ENCODE measurements at regions not wholly inside any gene's neighbourhood (a gene's known extent, or its start where the extent isn't known, plus 50 kb on each side); places are given as distances from the start of the nearest gene placed in this dataset.

GRCh38 chr5:174172152-174172551 is 126.6 kb downstream of the NSG2 start:
- TF ChIP-seq EGR1 (IDR thresholded peaks at IDR 0.05; ENCODE audit: low read depth): no peak
- TF ChIP-seq YY1 (IDR thresholded peaks at IDR 0.05; ENCODE audit: extremely low read depth, insufficient replicate concordance, low read depth, low read length): no peak
- no peak for TF ChIP-seq CEBPB (IDR thresholded peaks at IDR 0.05; ENCODE audit: low read depth)
- TF ChIP-seq RAD21 (IDR thresholded peaks at IDR 0.05; ENCODE audit: low read depth): no peak
- TF ChIP-seq TCF7L2 (IDR thresholded peaks at IDR 0.05; ENCODE audit: borderline replicate concordance, extremely low read depth, insufficient read depth, insufficient read length): no peak
- no peak for TF ChIP-seq ZNF274 (IDR thresholded peaks at IDR 0.05; ENCODE audit: low read depth, low read length)
- TF ChIP-seq MAX (IDR thresholded peaks at IDR 0.05): no peak
- TF ChIP-seq EZH2phosphoT487 (IDR thresholded peaks at IDR 0.05; ENCODE audit: borderline replicate concordance): no peak
- no peak for TF ChIP-seq ATF3 (IDR thresholded peaks at IDR 0.05)
- no peak overlapping the region for H3K9ac ChIP-seq (ENCODE audit: low read length)
- ATAC-seq (no peak), DNase-seq (ENCODE audit: low read depth, low spot score) (no peak)
- BruUV-seq (replicated peaks): no TSS peak
- ChIA-PET CTCF (no interaction called here), RAD21 (ENCODE audit: low non-redundant PET in 1 of 2, low total read pairs in 2 of 2, uncharacterized antibody in 2 of 2, unreplicated experiment in 2 of 2) (no interaction called here), POLR2A (no interaction called here)
- no peaks in the 10 kb centered on the region for H3K4me1 ChIP-seq (ENCODE audit: control insufficient read depth in 1 of 2, insufficient read depth in 2 of 2, low read length in 2 of 2)
- no peaks in the 10 kb centered on the region for H4K20me1 ChIP-seq (ENCODE audit: insufficient read depth)
- H3K79me2 ChIP-seq (ENCODE audit: insufficient read depth, low read length): no peaks in the 10 kb centered on the region
- intact Hi-C loops (cut with micrococcal nuclease): no loop called here
- H3K9me3 ChIP-seq (ENCODE audit: control insufficient read depth in 1 of 2, insufficient read depth in 1 of 2, low read depth in 1 of 2, low read length in 2 of 2): no peaks in the 10 kb centered on the region
- H3K4me2 ChIP-seq (ENCODE audit: low read length): no peak overlapping the region
- H2AFZ ChIP-seq (ENCODE audit: low read depth, low read length, poor library complexity, severe bottlenecking): no peak overlapping the region
- no peak overlapping the region for H3K27ac ChIP-seq (ENCODE audit: low read depth, low read length)
- H3K27me3 ChIP-seq (ENCODE audit: insufficient read depth, low read length): peaks cover 3% of the 10 kb centered on the region; the same call in 1 of the 2 replicates
- no peaks in the 10 kb centered on the region for H3K36me3 ChIP-seq (ENCODE audit: control insufficient read depth in 1 of 2, insufficient read depth in 2 of 2, low read length in 2 of 2)
- H3K4me3 ChIP-seq (replicated peaks in 1 of 2; ENCODE audit: low read depth in 1 of 2, low read length in 2 of 2): no peak overlapping the region
- H3K9me2 ChIP-seq (ENCODE audit: insufficient read depth): no peaks in the 10 kb centered on the region

GRCh38 chr5:174172566-174172965 is 127.1 kb downstream of the NSG2 start:
- H3K27me3 ChIP-seq (ENCODE audit: insufficient read depth, low read length): peaks cover 3% of the 10 kb centered on the region; the same call in 1 of the 2 replicates
- RAD21 ChIA-PET (ENCODE audit: low non-redundant PET in 1 of 2, low total read pairs in 2 of 2, uncharacterized antibody in 2 of 2, unreplicated experiment in 2 of 2): no interaction called here
- DNase-seq (ENCODE audit: low read depth, low spot score) (no peak), ATAC-seq (no peak)
- no peaks in the 10 kb centered on the region for H3K9me2 ChIP-seq (ENCODE audit: insufficient read depth)
- H3K36me3 ChIP-seq (ENCODE audit: control insufficient read depth in 1 of 2, insufficient read depth in 2 of 2, low read length in 2 of 2): no peaks in the 10 kb centered on the region
- H3K9ac ChIP-seq (ENCODE audit: low read length): no peak overlapping the region
- CTCF ChIA-PET: no interaction called here
- intact Hi-C loops (cut with micrococcal nuclease): no loop called here
- H3K9me3 ChIP-seq (ENCODE audit: control insufficient read depth in 1 of 2, insufficient read depth in 1 of 2, low read depth in 1 of 2, low read length in 2 of 2): no peaks in the 10 kb centered on the region
- H3K4me3 ChIP-seq (replicated peaks in 1 of 2; ENCODE audit: low read depth in 1 of 2, low read length in 2 of 2): no peak overlapping the region
- no peaks in the 10 kb centered on the region for H3K79me2 ChIP-seq (ENCODE audit: insufficient read depth, low read length)
- no peaks in the 10 kb centered on the region for H3K4me1 ChIP-seq (ENCODE audit: control insufficient read depth in 1 of 2, insufficient read depth in 2 of 2, low read length in 2 of 2)
- no peak overlapping the region for H3K4me2 ChIP-seq (ENCODE audit: low read length)
- H3K27ac ChIP-seq (ENCODE audit: low read depth, low read length): no peak overlapping the region
- no peak overlapping the region for H2AFZ ChIP-seq (ENCODE audit: low read depth, low read length, poor library complexity, severe bottlenecking)
- BruUV-seq (replicated peaks): no TSS peak
- H4K20me1 ChIP-seq (ENCODE audit: insufficient read depth): no peaks in the 10 kb centered on the region
- POLR2A ChIA-PET: no interaction called here
- TF ChIP-seq EZH2 (IDR thresholded peaks at IDR 0.05): no peak
- no peak for TF ChIP-seq FOSL1 (IDR thresholded peaks at IDR 0.05; ENCODE audit: low read depth)
- no peak for TF ChIP-seq EZH2phosphoT487 (IDR thresholded peaks at IDR 0.05; ENCODE audit: borderline replicate concordance)
- TF ChIP-seq YY1 (IDR thresholded peaks at IDR 0.05; ENCODE audit: extremely low read depth, insufficient replicate concordance, low read depth, low read length): no peak
- TF ChIP-seq POLR2AphosphoS5 (IDR thresholded peaks at IDR 0.05; ENCODE audit: low read depth, low read length): no peak
- TF ChIP-seq CEBPB (IDR thresholded peaks at IDR 0.05; ENCODE audit: low read depth): no peak
- TF ChIP-seq TCF7L2 (IDR thresholded peaks at IDR 0.05; ENCODE audit: borderline replicate concordance, extremely low read depth, insufficient read depth, insufficient read length): no peak
- TF ChIP-seq ZFX (IDR thresholded peaks at IDR 0.05): no peak
- no peak for TF ChIP-seq POLR2A (IDR thresholded peaks at IDR 0.05; ENCODE audit: borderline replicate concordance, extremely low read depth, insufficient read depth, insufficient read length)
- no peak for TF ChIP-seq ELF1 (IDR thresholded peaks at IDR 0.05; ENCODE audit: borderline replicate concordance, low read depth)
- TF ChIP-seq JUND (IDR thresholded peaks at IDR 0.05): no peak
- no peak for TF ChIP-seq RAD21 (IDR thresholded peaks at IDR 0.05; ENCODE audit: low read depth)
- no peak for TF ChIP-seq ATF3 (IDR thresholded peaks at IDR 0.05)
- TF ChIP-seq EGR1 (IDR thresholded peaks at IDR 0.05; ENCODE audit: low read depth): no peak
- no peak for TF ChIP-seq ZNF274 (IDR thresholded peaks at IDR 0.05; ENCODE audit: low read depth, low read length)
- no peak for TF ChIP-seq MAX (IDR thresholded peaks at IDR 0.05)
- TF ChIP-seq ZBTB33 (IDR thresholded peaks at IDR 0.05; ENCODE audit: extremely low read depth, insufficient replicate concordance, low read length): no peak
- TF ChIP-seq SRF (IDR thresholded peaks at IDR 0.05; ENCODE audit: low read depth): no peak
- TF ChIP-seq SIN3A (IDR thresholded peaks at IDR 0.05; ENCODE audit: low read depth): no peak

Measured in HCT116 (cell line).